ENCODE measurements at regions not wholly inside any gene's neighbourhood (a gene's known extent, or its start where the extent isn't known, plus 50 kb on each side); places are given as distances from the start of the nearest gene placed in this dataset.

DNA sequence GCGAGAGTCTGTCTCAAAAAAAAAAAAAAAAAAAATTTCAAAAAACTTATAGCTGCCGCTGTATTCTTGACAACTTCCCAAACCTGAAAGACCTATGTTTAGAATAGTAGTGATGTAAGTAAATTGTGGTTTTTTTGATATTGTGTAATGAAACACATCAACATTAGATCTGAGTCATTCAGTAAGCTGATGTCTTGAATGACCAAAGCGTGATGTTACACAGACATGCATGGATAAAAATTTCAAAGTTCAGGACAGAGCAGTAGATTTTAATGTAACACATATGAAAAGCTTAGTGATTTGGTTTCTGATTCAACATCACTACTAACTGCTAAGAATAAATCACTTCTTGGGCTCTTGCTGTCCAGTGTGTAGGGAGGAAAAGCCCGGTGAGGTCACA is 69.3 kb upstream of the MEX3C start:
- no peak overlapping the region for H2AFZ ChIP-seq (ENCODE audit: low read depth, low read length)
- ATAC-seq (ENCODE audit: insufficient read depth, low read depth) (no peak), DNase-seq (no peak)
- no peaks in the 10 kb centered on the region for H3K4me1 ChIP-seq (ENCODE audit: insufficient read depth, low read length)
- H3K4me2 ChIP-seq (ENCODE audit: insufficient read depth, low read length), result no peak overlapping the region
- no peaks in the 10 kb centered on the region for H3K9me3 ChIP-seq (ENCODE audit: insufficient read depth, low read length, severe bottlenecking)
- TF ChIP-seq, protein P1, sequence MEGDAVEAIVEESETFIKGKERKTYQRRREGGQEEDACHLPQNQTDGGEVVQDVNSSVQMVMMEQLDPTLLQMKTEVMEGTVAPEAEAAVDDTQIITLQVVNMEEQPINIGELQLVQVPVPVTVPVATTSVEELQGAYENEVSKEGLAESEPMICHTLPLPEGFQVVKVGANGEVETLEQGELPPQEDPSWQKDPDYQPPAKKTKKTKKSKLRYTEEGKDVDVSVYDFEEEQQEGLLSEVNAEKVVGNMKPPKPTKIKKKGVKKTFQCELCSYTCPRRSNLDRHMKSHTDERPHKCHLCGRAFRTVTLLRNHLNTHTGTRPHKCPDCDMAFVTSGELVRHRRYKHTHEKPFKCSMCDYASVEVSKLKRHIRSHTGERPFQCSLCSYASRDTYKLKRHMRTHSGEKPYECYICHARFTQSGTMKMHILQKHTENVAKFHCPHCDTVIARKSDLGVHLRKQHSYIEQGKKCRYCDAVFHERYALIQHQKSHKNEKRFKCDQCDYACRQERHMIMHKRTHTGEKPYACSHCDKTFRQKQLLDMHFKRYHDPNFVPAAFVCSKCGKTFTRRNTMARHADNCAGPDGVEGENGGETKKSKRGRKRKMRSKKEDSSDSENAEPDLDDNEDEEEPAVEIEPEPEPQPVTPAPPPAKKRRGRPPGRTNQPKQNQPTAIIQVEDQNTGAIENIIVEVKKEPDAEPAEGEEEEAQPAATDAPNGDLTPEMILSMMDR (IDR thresholded peaks at IDR 0.05; ENCODE audit: borderline replicate concordance, extremely low read depth, low read length, poor library complexity, severe bottlenecking), result no peak
- TF ChIP-seq EZH2 (IDR thresholded peaks at IDR 0.05; ENCODE audit: borderline replicate concordance, low read depth, low read length, severe bottlenecking), result no peak
- H3K27ac ChIP-seq (ENCODE audit: low read length), result no peak overlapping the region
- H3K27me3 ChIP-seq (ENCODE audit: insufficient read depth, low read length, poor library complexity), result no peaks in the 10 kb centered on the region
- no peak overlapping the region for H3K4me3 ChIP-seq (ENCODE audit: low read depth in 1 of 2, low read length in 2 of 2)
- H3K36me3 ChIP-seq (ENCODE audit: insufficient read depth, low read length), result no peaks in the 10 kb centered on the region
- H4K20me1 ChIP-seq (ENCODE audit: insufficient read depth, low read length), result no peaks in the 10 kb centered on the region
- H3K9ac ChIP-seq (ENCODE audit: low read depth, low read length), result no peak overlapping the region
- H3K79me2 ChIP-seq (ENCODE audit: insufficient read depth, low read length), result no peaks in the 10 kb centered on the region

DNA sequence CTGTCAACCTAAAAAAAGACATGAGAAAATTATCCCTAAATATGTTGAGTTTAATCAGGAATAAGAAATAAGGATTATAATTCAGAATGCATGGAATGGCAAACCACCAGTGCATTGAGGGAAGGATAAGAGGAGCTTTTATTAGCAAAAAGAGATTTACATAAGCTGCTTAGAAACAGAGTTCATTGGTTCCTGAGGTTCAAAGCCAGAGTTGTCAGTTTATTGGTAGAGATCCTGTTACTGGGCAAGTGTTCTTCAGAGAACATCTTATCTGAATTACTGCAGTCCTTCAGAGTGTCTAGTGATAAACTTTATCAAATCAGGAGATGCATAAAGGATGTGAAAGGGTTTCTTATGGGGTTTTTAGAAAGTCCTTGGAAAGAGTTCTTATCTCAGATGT is 76.0 kb upstream of the MEX3C start:
- Histone ChIP-seq H3K27ac (ENCODE audit: low read length) (no peak overlapping the region), H3K4me1 (ENCODE audit: insufficient read depth, low read length) (no peaks in the 10 kb centered on the region), H3K9me3 (ENCODE audit: insufficient read depth, low read length, severe bottlenecking) (no peaks in the 10 kb centered on the region), H3K79me2 (ENCODE audit: insufficient read depth, low read length) (no peaks in the 10 kb centered on the region), H3K27me3 (ENCODE audit: insufficient read depth, low read length, poor library complexity) (peaks cover 5% of the 10 kb centered on the region), H2AFZ (ENCODE audit: low read depth, low read length) (no peak overlapping the region), H3K9ac (ENCODE audit: low read depth, low read length) (no peak overlapping the region), H3K36me3 (ENCODE audit: insufficient read depth, low read length) (no peaks in the 10 kb centered on the region), H3K4me2 (ENCODE audit: insufficient read depth, low read length) (no peak overlapping the region), H4K20me1 (ENCODE audit: insufficient read depth, low read length) (no peaks in the 10 kb centered on the region), H3K4me3 (ENCODE audit: low read depth in 1 of 2, low read length in 2 of 2) (no peak overlapping the region)
- ATAC-seq (ENCODE audit: insufficient read depth, low read depth) (no peak), DNase-seq (no peak)
- TF ChIP-seq, protein P1 (IDR thresholded peaks at IDR 0.05; ENCODE audit: borderline replicate concordance, extremely low read depth, low read length, poor library complexity, severe bottlenecking), result no peak
- no peak for TF ChIP-seq EZH2 (IDR thresholded peaks at IDR 0.05; ENCODE audit: borderline replicate concordance, low read depth, low read length, severe bottlenecking)

DNA sequence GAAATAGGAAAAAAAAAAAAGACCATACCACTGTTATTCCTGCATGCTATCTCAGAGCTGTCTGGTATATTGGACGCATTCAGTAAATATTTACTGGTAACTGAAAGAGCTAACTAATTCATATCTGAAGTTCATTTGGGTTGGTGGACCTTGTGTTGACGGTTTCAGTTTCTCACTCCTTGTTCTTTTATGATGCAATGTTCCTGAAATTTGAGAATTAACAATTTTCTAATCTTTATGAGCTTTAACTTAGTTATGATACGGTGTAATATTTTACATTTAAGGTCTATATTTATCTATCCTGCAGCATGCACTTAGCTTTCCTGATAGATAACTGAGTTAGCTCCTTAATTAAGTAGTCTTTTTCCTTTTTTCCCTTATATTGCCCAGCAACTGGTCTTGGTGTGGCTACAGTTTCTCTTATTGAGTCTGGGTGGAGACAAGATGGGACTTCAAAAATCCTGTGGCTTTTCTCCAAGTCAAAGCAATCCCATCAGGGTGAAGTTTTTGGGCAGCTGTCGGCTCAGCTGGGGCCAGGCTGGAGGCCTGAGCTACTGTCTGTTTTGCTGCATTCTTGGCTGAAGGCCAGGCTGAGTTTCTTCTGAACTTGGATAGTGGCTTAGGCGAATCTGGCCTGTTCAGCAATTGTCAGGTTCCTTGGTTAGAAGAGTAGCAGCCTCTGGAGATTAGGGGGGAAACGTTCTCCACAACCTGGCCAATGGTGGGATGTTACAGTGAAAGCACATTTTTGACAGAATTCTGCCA is 78.4 kb upstream of the MEX3C start:
- DNase-seq (no peak), ATAC-seq (ENCODE audit: insufficient read depth, low read depth) (no peak)
- peaks cover 5% of the 10 kb centered on the region for H3K27me3 ChIP-seq (ENCODE audit: insufficient read depth, low read length, poor library complexity)
- H3K79me2 ChIP-seq (ENCODE audit: insufficient read depth, low read length), result no peaks in the 10 kb centered on the region
- H3K27ac ChIP-seq (ENCODE audit: low read length), result no peak overlapping the region
- H3K4me2 ChIP-seq (ENCODE audit: insufficient read depth, low read length), result no peak overlapping the region
- no peaks in the 10 kb centered on the region for H3K4me1 ChIP-seq (ENCODE audit: insufficient read depth, low read length)
- no peaks in the 10 kb centered on the region for H3K9me3 ChIP-seq (ENCODE audit: insufficient read depth, low read length, severe bottlenecking)
- no peak for TF ChIP-seq EZH2 (IDR thresholded peaks at IDR 0.05; ENCODE audit: borderline replicate concordance, low read depth, low read length, severe bottlenecking)
- TF ChIP-seq, protein P1 (IDR thresholded peaks at IDR 0.05; ENCODE audit: borderline replicate concordance, extremely low read depth, low read length, poor library complexity, severe bottlenecking), result no peak
- no peaks in the 10 kb centered on the region for H3K36me3 ChIP-seq (ENCODE audit: insufficient read depth, low read length)
- no peaks in the 10 kb centered on the region for H4K20me1 ChIP-seq (ENCODE audit: insufficient read depth, low read length)
- H3K4me3 ChIP-seq (ENCODE audit: low read depth in 1 of 2, low read length in 2 of 2), result no peak overlapping the region
- H3K9ac ChIP-seq (ENCODE audit: low read depth, low read length), result no peak overlapping the region
- H2AFZ ChIP-seq (ENCODE audit: low read depth, low read length), result no peak overlapping the region
